ENCODE measurements at regions not wholly inside any gene's neighbourhood (a gene's known extent, or its start where the extent isn't known, plus 50 kb on each side); places are given as distances from the start of the nearest gene placed in this dataset.

GRCh38 chr20:24870057-24870456, 79.0 kb upstream of the CST7 start:
- no peak for DNase-seq
- no peak for TF ChIP-seq CTCF (IDR thresholded peaks at IDR 0.05; ENCODE audit: borderline replicate concordance)

GRCh38 chr20:24870881-24871280, 78.2 kb upstream of the CST7 start:
- intact Hi-C loops (cut with micrococcal nuclease): no loop called here
- peaks cover 40% of the 10 kb centered on the region for H3K27me3 ChIP-seq (ENCODE audit: low read depth)
- no peak for DNase-seq
- no peaks in the 10 kb centered on the region for H3K4me1 ChIP-seq
- H3K4me3 ChIP-seq: no peak overlapping the region
- H3K36me3 ChIP-seq: no peaks in the 10 kb centered on the region
- no peak for TF ChIP-seq CTCF (IDR thresholded peaks at IDR 0.05; ENCODE audit: borderline replicate concordance)
- no peak overlapping the region for H3K27ac ChIP-seq (replicated peaks)
- H3K9me3 ChIP-seq (replicated peaks): no peaks in the 10 kb centered on the region

More at GRCh38 chr20:24870057-24870456, 79.0 kb upstream of the CST7 start:
- Histone ChIP-seq H3K27me3 (ENCODE audit: low read depth) (peaks cover 33% of the 10 kb centered on the region), H3K4me3 (no peak overlapping the region), H3K27ac (replicated peaks) (no peak overlapping the region), H3K36me3 (no peaks in the 10 kb centered on the region), H3K4me1 (no peaks in the 10 kb centered on the region), H3K9me3 (replicated peaks) (peaks cover 4% of the 10 kb centered on the region)
- intact Hi-C loops (cut with micrococcal nuclease): no loop called here

- Histone ChIP-seq H3K4me1 (no peaks in the 10 kb centered on the region), H3K27me3 (ENCODE audit: low read depth) (peaks cover 40% of the 10 kb centered on the region), H3K4me3 (no peak overlapping the region), H3K27ac (replicated peaks) (no peak overlapping the region), H3K36me3 (no peaks in the 10 kb centered on the region), H3K9me3 (replicated peaks) (no peaks in the 10 kb centered on the region)
- intact Hi-C loops (cut with micrococcal nuclease): no loop called here
- no peak for TF ChIP-seq CTCF (IDR thresholded peaks at IDR 0.05; ENCODE audit: borderline replicate concordance)
- DNase-seq: no peak
Observed at GRCh38 chr20:24871480-24872213, 77.4 kb upstream of the CST7 start.

- intact Hi-C loops (cut with micrococcal nuclease): no loop called here
- H3K4me3 ChIP-seq: no peak overlapping the region
- no peak for TF ChIP-seq CTCF (IDR thresholded peaks at IDR 0.05; ENCODE audit: borderline replicate concordance)
- H3K9me3 ChIP-seq (replicated peaks): no peaks in the 10 kb centered on the region
- H3K27me3 ChIP-seq (ENCODE audit: low read depth): peaks cover 40% of the 10 kb centered on the region
- no peaks in the 10 kb centered on the region for H3K36me3 ChIP-seq
- no peak for DNase-seq
- H3K4me1 ChIP-seq: no peaks in the 10 kb centered on the region
- no peak overlapping the region for H3K27ac ChIP-seq (replicated peaks)
Observed at GRCh38 chr20:24872291-24873024, 76.6 kb upstream of the CST7 start.

GRCh38 chr20:24873025-24873620, 75.9 kb upstream of the CST7 start:
- no peak for TF ChIP-seq CTCF (IDR thresholded peaks at IDR 0.05; ENCODE audit: borderline replicate concordance)
- Histone ChIP-seq H3K4me3 (no peak overlapping the region), H3K36me3 (no peaks in the 10 kb centered on the region), H3K27me3 (ENCODE audit: low read depth) (peaks cover 40% of the 10 kb centered on the region), H3K27ac (replicated peaks) (no peak overlapping the region), H3K9me3 (replicated peaks) (no peaks in the 10 kb centered on the region), H3K4me1 (no peaks in the 10 kb centered on the region)
- no peak for DNase-seq
- intact Hi-C loops (cut with micrococcal nuclease): no loop called here

All from left ventricle myocardium inferior (tissue), 1 donor.